Amygdala (tissue), 56 donors: ENCODE measurements at regions not wholly inside any gene's neighbourhood (a gene's known extent, or its start where the extent isn't known, plus 50 kb on each side); places are given as distances from the start of the nearest gene placed in this dataset.
A peak's percentile ranks its signal among the peaks of the same experiment; 100 is the strongest.

ENCODE experiments used
- DNase-seq, 56 donors: peaks; one replicate each; lab custom pipeline; 2025; lab: John Stamatoyannopoulos, UW

GRCh38 chr5:31137676-31138075 lies 55.8 kb upstream of the CDH6 start:
- DNase-seq, result no peak

DNA sequence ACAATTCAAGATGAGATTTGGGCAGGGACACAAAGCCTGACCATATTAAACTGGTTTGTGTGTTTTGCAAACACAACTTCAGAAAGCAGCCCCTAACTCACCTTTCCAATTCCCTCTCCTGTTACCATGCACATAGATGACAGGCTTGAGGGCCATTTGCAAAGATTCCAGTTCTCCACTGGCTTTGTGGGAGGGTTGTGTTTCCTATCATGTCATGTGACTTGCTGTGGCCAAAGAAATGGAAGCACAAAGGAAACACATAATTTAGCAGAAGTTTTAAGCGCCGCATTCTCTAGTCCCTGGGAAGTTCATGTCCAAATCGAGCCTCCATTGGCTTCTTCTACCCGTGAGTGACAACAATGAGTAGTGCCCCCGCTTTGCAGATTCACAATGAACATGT lies 57.9 kb upstream of the CDH6 start:
- DNase-seq, result no peak

GRCh38 chr5:31133488-31133887 lies 60.0 kb upstream of the CDH6 start:
- no peak for DNase-seq

- DNase-seq, result no peak
These were observed 62.0 kb upstream of the CDH6 start for GRCh38 chr5:31131381-31131891.

GRCh38 chr5:31130676-31131075 lies 62.8 kb upstream of the CDH6 start:
- DNase-seq, result no peak

- DNase-seq, result no peak
These were observed 68.7 kb upstream of the CDH6 start for GRCh38 chr5:31124651-31125305.

DNA sequence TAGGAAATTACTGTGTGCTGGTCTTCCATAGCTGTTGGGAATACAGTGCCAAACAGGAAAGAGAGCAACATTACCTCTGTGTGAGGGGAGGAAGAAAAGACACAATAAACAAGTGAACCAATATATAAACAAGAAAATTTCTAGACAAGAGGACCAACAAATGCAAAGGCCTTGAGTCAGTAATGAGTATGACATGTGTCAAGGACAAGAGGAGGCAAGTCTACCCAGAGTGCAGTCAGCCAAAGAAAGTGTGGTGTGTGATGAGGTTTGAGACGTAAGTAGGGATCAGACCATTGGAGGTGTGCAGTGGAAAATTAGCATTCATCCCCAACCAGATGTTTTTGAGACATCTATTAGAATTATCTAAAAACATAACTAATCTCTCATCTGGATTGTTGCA lies 69.5 kb upstream of the CDH6 start:
- DNase-seq, result no peak

DNA sequence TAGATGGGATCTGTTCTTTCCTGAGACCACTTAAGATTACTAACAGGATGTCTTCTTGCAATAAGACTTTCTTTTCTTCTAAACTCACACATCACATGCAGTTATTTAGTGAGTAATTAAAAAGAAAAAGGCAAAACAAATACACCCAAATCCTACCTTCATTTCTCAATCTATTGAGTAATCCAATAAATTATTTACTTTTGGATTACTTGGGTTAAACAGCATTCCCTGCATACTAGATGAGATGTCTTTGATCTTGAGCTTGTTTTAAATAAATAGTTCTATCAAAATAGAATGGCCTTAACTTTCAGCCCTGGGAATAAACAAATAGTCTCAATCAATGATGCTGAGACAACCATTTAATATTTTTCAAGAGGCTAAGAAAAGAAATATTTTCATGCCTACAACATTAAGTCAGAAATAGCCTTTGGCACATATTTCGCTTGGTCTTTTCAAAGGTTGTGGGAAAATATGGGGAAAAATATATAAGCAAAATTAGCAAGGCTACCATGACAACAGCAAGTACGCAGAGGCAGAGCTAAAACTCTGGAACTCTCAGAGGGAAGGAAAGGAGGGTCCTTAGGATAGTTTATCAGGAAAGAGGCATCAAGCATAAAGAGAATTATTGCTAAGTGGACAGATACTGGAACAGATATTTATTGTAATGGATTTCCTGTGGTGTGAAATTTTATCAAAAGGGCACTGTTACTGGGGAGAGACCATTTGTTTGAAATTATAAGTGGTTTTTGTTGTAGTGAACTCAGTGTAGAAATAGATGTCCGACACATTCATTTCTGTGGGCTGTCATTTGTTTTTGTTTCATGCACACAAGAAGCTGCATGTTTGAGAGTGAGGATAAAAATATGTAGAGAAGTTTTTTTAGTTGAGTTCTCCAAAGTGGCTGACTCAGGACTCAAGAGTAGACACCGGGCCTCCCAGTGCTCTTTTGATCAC lies 70.2 kb upstream of the CDH6 start:
- DNase-seq, result no peak

DNA sequence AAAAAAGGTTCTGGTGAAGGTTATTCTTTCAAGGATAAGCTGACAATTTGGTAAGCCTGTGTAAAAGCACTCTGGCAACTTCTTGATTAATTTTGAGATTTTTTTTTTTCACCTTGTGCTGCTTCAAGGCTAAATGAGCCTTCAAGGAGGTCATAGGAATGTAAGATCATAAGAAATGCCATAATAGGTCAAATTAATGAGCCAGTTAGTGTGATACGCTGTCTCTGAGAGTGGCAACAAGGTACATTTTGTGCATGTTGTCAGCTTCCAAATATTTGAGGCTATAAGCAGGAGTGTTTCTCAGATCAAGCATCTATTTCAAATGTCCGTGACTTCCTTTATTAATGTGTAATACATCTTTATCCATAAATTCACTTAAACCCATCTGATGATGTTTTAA lies 72.3 kb upstream of the CDH6 start:
- no peak for DNase-seq

GRCh38 chr5:31120642-31120948 lies 72.9 kb upstream of the CDH6 start:
- no peak for DNase-seq

- DNase-seq, result no peak
These were observed 73.4 kb upstream of the CDH6 start for GRCh38 chr5:31119938-31120641.

DNA sequence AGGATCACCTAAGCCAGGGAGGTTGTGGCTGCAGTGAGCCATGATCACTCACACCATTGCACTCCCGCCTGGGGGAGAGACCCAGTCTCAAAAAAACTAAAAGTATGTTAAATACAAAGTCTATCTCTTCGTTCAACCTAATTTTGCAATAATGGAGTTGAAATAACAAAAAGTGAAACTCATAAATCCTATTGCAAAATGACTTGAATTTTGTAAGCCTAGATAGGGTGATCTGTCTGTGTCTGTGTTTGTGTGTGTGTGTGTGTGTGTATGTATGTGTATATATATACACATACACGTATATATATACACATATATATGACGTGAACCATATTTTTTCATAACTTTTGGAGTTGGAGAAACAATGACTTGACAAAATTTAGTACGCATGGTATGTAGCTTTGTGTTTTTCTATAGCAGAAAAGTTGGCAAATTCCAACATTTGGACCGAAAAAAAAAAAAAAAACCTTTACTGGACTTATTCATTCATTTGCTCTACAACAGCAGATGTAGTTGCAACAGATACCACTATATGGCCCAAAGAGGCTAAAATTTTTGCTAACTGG lies 76.9 kb upstream of the CDH6 start:
- DNase-seq, result no peak

DNA sequence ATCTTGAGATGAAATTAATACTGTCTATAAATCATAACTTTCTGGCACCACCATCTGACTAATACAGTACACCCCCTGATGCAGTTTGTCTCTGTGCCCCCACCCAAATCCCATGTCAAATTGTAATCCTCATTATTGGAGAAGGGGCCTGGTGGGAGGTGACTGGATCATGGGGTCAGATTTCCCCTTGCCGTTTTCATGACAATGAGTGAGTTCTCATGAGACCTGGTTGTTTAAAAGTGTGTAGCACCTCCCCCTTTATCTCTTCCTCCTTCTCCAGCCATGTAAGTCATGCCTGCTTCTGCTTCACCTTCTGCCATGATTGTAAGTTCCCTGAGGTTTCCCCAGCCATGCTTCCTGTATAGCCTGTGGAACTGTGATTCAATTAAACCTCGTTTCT lies 78.7 kb upstream of the CDH6 start:
- DNase-seq, result no peak

- no peak for DNase-seq
These were observed 79.7 kb upstream of the CDH6 start for GRCh38 chr5:31113666-31114350.

DNA sequence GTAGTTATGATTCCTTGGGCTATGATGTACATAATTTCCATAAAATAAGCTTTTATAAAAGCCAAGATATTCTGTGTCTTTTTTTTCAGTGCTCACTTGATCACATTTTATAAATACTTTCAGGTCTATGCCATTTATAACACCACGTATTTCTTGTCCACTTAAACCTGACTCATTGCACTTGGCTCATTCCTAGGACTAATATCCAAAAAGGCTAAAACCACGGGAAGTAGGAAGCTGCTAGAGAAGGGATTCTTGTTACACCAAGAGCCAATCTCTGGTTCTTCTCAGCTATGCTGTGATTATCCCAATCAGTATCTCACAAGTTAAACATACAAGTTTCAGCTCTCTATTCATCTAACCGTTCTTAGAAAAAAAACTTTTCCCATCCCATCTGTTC lies 80.4 kb upstream of the CDH6 start:
- DNase-seq, result no peak

DNA sequence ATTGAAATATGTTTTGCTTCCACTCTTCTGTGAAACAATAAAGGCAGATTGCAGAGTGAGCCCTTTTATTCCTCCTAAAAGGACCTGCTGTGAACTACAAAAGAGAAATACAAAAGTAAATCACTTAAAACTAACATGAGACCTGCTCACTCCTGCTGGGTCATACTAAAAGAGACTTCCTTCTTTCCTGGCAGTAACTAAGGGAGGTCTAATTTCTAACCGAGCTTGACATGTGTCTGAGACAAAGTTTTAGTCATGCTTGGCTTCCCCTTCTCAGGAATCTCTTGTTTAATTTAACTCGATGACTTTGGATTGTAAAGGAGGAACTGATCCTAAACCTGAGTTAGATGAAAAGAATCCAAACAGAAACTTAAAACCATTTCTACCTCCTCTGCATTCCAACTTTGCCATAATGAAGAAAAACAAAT lies 86.4 kb upstream of the CDH6 start:
- DNase-seq, result no peak

DNA sequence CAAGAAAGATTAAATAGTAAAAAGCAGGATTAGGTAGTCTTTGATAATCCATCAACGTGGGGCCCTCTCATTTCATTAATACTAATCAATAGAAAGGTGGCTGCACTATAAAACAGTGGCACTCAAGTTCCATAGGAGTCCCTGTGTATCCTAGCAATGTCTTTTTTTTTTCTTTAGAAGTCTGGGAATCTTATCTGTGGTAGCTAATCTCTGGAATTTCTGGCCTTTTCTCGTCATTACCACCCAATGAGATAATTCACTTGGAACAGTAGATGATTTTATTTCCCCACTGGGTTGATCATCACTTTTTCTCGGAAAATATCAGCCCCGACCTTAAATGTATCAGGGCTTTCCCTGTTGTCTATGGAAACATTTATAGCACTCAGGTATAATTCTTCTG lies 86.8 kb upstream of the CDH6 start:
- no peak for DNase-seq

DNA sequence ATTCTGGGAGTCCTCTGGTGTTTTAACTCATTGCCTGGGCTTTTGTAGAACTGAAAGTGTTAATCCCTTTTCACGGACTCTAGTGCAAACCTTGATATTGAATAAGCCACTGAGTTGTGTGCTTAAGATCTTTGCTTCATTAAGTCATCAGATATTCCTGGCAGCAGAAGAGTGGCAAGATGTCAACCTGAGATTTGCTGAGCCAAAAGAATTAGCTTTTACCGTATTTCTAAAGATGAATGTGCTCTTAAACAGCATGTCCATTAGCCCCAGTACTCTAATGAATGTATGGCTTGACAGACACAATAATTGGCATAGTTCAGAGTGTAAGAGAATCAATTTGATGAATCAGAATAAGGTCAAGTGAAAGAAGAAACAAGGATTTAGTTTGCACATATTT lies 87.2 kb upstream of the CDH6 start:
- DNase-seq, result no peak

GRCh38 chr5:31104775-31105174 lies 88.7 kb upstream of the CDH6 start:
- DNase-seq, result no peak

DNA sequence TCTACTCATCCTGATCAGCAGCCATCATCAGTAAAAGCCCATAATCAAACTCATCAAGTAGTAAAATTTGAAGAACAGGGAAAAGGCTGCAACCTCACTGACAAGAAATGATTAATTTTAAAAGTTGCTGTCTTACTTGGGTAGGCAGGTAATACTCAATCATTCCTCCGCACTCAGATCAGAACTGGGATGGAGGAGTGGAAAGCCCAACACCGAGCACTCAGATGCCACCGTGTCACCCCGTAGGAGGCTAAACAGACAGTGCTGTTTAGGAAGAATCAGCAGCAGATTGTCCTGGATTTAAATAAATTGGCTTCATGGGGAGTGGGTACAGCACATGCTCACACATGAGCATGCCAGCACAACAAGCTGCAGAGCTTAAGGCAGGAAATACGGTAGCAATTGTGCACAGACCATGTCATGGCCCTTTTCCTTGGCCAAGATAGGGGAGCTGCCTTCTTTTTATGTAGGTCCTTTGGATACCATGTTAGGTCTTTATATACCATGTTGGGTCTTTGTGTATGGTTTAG lies 92.6 kb upstream of the CDH6 start:
- peak in 1 of 56 donors; percentile 18 for DNase-seq
